ENCODE measurements at regions not wholly inside any gene's neighbourhood (a gene's known extent, or its start where the extent isn't known, plus 50 kb on each side); places are given as distances from the start of the nearest gene placed in this dataset.

GRCh38 chr6:43934803-43935602 lies 165.0 kb downstream of the VEGFA start (continued):
- TF ChIP-seq TCF15 (CRISPR knock-in tag; IDR thresholded peaks at IDR 0.05) (0 out of 2 replicates have a peak, but pooled peaks have one; percentile 58), ZBTB33 (CRISPR knock-in tag; IDR thresholded peaks at IDR 0.05) (no peak), ADNP (tag; IDR thresholded peaks at IDR 0.05) (peak; percentile 90), NR3C1 (CRISPR knock-in tag; IDR thresholded peaks at IDR 0.05) (no peak), LCOR (CRISPR knock-in tag; IDR thresholded peaks at IDR 0.05) (no peak), CTCF (IDR thresholded peaks at IDR 0.05 in 2 of 3, conservative IDR thresholded peaks at IDR 0.05 in 1 of 3; ENCODE audit: insufficient read depth in 2 of 3, low read depth in 1 of 3, low read length in 3 of 3) (no peak), EGR1 (conservative IDR thresholded peaks at IDR 0.05) (0 out of 2 replicates have a peak, but pooled peaks have one; percentile 21), SRSF1 (IDR thresholded peaks at IDR 0.05; ENCODE audit: low read depth, low read length) (no peak), ETV5 (CRISPR knock-in tag; IDR thresholded peaks at IDR 0.05; ENCODE audit: low read depth) (no peak), ZNF583 (CRISPR knock-in tag; IDR thresholded peaks at IDR 0.05) (0 out of 2 replicates have a peak, but pooled peaks have one; percentile 19), ZNF655 (CRISPR knock-in tag; IDR thresholded peaks at IDR 0.05) (no peak), SUPT5H (IDR thresholded peaks at IDR 0.05) (no peak), ZNF695 (CRISPR knock-in tag; IDR thresholded peaks at IDR 0.05) (no peak), SMARCA5 (IDR thresholded peaks at IDR 0.05) (peak; percentile 98), CBFB (CRISPR knock-in tag; IDR thresholded peaks at IDR 0.05) (no peak; the same call in 1 of the 2 replicates), TSC22D4 (tag; IDR thresholded peaks at IDR 0.05) (0 out of 2 replicates have a peak, but pooled peaks have one; percentile 39)

All from K562 (cell line).